Muscle of leg (tissue), 3 donors: ENCODE measurements at regions not wholly inside any gene's neighbourhood (a gene's known extent, or its start where the extent isn't known, plus 50 kb on each side); places are given as distances from the start of the nearest gene placed in this dataset.

Source experiments
- DNase-seq: peaks from one replicate; pipeline ENCODE4 v3.0.0; 2013
- H3K27ac ChIP-seq: one replicate; pipeline ENCODE4 v1.5.1; 2013; ENCODE audit warnings: mild to moderate bottlenecking, low read length, control low read depth
- H3K27me3 ChIP-seq: one replicate; pipeline ENCODE4 v1.6.1; 2013; ENCODE audit warnings: low read length; ENCODE audit not compliant: control insufficient read depth, insufficient read depth
- H3K36me3 ChIP-seq: one replicate; pipeline ENCODE4 v1.6.1; 2013; ENCODE audit warnings: low read length; ENCODE audit not compliant: control insufficient read depth, insufficient read depth
- H3K4me1 ChIP-seq: one replicate; pipeline ENCODE4 v1.6.1; 2013; ENCODE audit warnings: low read length; ENCODE audit not compliant: control insufficient read depth, insufficient read depth
- H3K4me3 ChIP-seq: one replicate; pipeline ENCODE4 v1.5.1; 2013; ENCODE audit warnings: low read length, control low read depth
- H3K9me3 ChIP-seq: replicated peaks from 2 replicates; pipeline ENCODE4 v1.6.1; 2013; ENCODE audit warnings: low read depth, low read length; ENCODE audit not compliant: control insufficient read depth
- WGBS: methylation state at CpG from one replicate; pipeline ENCODE4 v1.1.5; 2013; ENCODE audit warnings: missing lambda C conversion rate; ENCODE audit not compliant: insufficient coverage; 5-methylcytosine and 5-hydroxymethylcytosine counted together

- Histone ChIP-seq H3K4me1 (peaks cover 57% of the 10 kb centered on the region), H3K36me3 (no peaks in the 10 kb centered on the region), H3K27me3 (peaks cover 3% of the 10 kb centered on the region), H3K4me3 (no peak overlapping the region), H3K9me3 (no peaks in the 10 kb centered on the region), H3K27ac (no peak overlapping the region)
- WGBS = 96% methylated on average over 7 of the region's 12 CpGs
- DNase-seq = no peak
Measured at GRCh38 chr5:173497685-173498084, 118.8 kb downstream of the BOD1 start.

- Histone ChIP-seq H3K27me3 (peaks cover 3% of the 10 kb centered on the region), H3K36me3 (no peaks in the 10 kb centered on the region), H3K4me3 (no peak overlapping the region), H3K4me1 (peaks cover 57% of the 10 kb centered on the region), H3K27ac (no peak overlapping the region), H3K9me3 (no peaks in the 10 kb centered on the region)
- DNase-seq = no peak
- no CpG with 5 or more reads among the region's 6 CpGs for WGBS
Measured at GRCh38 chr5:173496883-173497255, 119.6 kb downstream of the BOD1 start.

- WGBS = 41% methylated on average over 5 of the region's 9 CpGs
- Histone ChIP-seq H3K27ac (no peak overlapping the region), H3K9me3 (no peaks in the 10 kb centered on the region), H3K4me3 (no peak overlapping the region), H3K4me1 (peaks cover 54% of the 10 kb centered on the region), H3K27me3 (peaks cover 3% of the 10 kb centered on the region), H3K36me3 (no peaks in the 10 kb centered on the region)
- no peak for DNase-seq
Measured at GRCh38 chr5:173496129-173496882, 120.1 kb downstream of the BOD1 start.

GRCh38 chr5:173495225-173495904 is 121.1 kb downstream of the BOD1 start:
- H3K36me3 ChIP-seq = no peaks in the 10 kb centered on the region
- peak overlapping the region; percentile 50 for H3K27ac ChIP-seq
- no peak overlapping the region for H3K4me3 ChIP-seq
- H3K27me3 ChIP-seq = peaks cover 3% of the 10 kb centered on the region
- H3K9me3 ChIP-seq = no peaks in the 10 kb centered on the region
- peak; percentile 91 for DNase-seq
- WGBS = no CpG with 5 or more reads among the region's 3 CpGs
- peaks cover 48% of the 10 kb centered on the region for H3K4me1 ChIP-seq

GRCh38 chr5:173494446-173494845 is 122.0 kb downstream of the BOD1 start:
- Histone ChIP-seq H3K27me3 (peaks cover 3% of the 10 kb centered on the region), H3K4me1 (peaks cover 40% of the 10 kb centered on the region), H3K27ac (peak overlapping the region; percentile 37), H3K4me3 (no peak overlapping the region), H3K36me3 (no peaks in the 10 kb centered on the region), H3K9me3 (no peaks in the 10 kb centered on the region)
- 50% methylated on average over 2 of the region's 2 CpGs for WGBS
- DNase-seq = no peak

GRCh38 chr5:173493846-173494245 is 122.6 kb downstream of the BOD1 start:
- Histone ChIP-seq H3K27me3 (peaks cover 3% of the 10 kb centered on the region), H3K27ac (no peak overlapping the region), H3K4me1 (peaks cover 34% of the 10 kb centered on the region), H3K36me3 (no peaks in the 10 kb centered on the region), H3K9me3 (no peaks in the 10 kb centered on the region), H3K4me3 (no peak overlapping the region)
- DNase-seq = no peak
- 100% methylated on average over 3 of the region's 6 CpGs for WGBS

- no peaks in the 10 kb centered on the region for H3K36me3 ChIP-seq
- H3K4me3 ChIP-seq = no peak overlapping the region
- WGBS = 100% methylated on average over 2 of the region's 2 CpGs
- H3K27ac ChIP-seq = no peak overlapping the region
- H3K9me3 ChIP-seq = no peaks in the 10 kb centered on the region
- H3K4me1 ChIP-seq = peaks cover 27% of the 10 kb centered on the region
- no peak for DNase-seq
- peaks cover 3% of the 10 kb centered on the region for H3K27me3 ChIP-seq
Measured at GRCh38 chr5:173493040-173493439, 123.4 kb downstream of the BOD1 start.

GRCh38 chr5:173490681-173491080 is 125.8 kb downstream of the BOD1 start:
- Histone ChIP-seq H3K9me3 (no peaks in the 10 kb centered on the region), H3K36me3 (no peaks in the 10 kb centered on the region), H3K4me1 (peaks cover 10% of the 10 kb centered on the region), H3K27me3 (peaks cover 3% of the 10 kb centered on the region), H3K4me3 (no peak overlapping the region), H3K27ac (no peak overlapping the region)
- 78% methylated on average over 1 of the region's 1 CpG for WGBS
- DNase-seq = no peak

GRCh38 chr5:173488144-173488543 is 128.3 kb downstream of the BOD1 start:
- H3K4me3 ChIP-seq = no peak overlapping the region
- WGBS = 55% methylated on average over 5 of the region's 5 CpGs
- H3K9me3 ChIP-seq = no peaks in the 10 kb centered on the region
- peaks cover 2% of the 10 kb centered on the region for H3K27me3 ChIP-seq
- peaks cover 4% of the 10 kb centered on the region for H3K4me1 ChIP-seq
- H3K36me3 ChIP-seq = no peaks in the 10 kb centered on the region
- DNase-seq = no peak
- H3K27ac ChIP-seq = no peak overlapping the region

GRCh38 chr5:173487300-173487699 is 129.2 kb downstream of the BOD1 start:
- Histone ChIP-seq H3K4me1 (peaks cover 4% of the 10 kb centered on the region), H3K9me3 (no peaks in the 10 kb centered on the region), H3K36me3 (no peaks in the 10 kb centered on the region), H3K27ac (no peak overlapping the region), H3K4me3 (no peak overlapping the region), H3K27me3 (peaks cover 2% of the 10 kb centered on the region)
- WGBS = no CpG with 5 or more reads among the region's 1 CpG
- no peak for DNase-seq
